ENCODE measurements at regions not wholly inside any gene's neighbourhood (a gene's known extent, or its start where the extent isn't known, plus 50 kb on each side); places are given as distances from the start of the nearest gene placed in this dataset.

DNA sequence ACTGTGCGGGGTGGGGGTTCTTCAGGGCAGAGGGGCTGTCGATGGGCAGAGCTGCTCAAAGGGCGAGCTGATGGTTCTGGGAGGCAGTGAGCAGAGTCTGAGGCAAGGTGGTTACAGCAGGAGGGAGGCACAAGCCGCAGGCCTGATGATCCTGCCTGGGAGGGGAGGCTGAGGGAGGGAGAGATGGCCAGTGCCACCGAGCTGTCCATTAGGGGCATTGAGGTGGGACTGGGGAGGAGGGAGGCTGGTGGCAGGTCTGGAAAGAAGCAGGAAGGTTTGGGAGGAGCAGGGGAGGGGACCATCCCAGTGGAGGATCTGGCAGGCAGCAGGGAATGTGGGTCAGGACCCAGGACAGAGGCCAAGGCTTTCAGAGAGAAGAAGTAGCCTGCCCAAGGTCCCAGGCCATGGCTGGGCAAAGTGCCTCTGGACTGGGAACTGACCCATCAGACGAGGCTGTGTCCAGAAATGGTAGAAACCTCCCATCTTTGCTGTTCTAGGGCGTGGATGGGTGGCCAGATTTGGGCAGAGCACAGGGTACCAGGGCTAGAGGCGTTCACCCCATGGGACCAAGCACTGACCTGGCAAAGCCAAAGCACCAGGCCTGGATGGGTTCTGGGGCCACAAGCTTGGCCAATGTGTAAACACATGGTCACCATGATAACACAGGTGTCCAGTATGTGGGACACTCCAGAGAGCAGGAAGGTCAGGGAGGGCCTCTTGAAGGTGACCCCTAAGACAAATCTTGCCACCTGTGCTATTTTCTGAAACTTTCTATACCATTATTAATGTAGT lies 55.5 kb downstream of the INHBB start:
- no peak for DNase-seq

DNA sequence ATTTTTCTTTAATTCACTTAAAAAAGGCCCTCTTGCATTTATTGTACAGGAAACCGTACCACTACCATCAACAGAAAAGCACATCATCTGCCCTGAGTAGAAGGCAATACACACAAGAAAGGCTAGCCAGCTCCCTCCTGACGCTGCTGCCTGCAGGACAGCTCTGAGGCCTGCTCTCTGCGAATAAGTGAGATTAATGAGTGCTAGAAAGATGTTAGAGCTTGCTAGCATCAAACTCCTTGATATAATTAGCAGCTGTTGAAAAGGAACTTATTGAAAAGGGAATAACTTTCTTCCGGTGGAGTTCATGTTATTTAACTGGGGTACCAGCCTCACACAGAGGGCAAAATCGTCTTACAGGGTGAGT lies 56.1 kb downstream of the INHBB start:
- DNase-seq = no peak

DNA sequence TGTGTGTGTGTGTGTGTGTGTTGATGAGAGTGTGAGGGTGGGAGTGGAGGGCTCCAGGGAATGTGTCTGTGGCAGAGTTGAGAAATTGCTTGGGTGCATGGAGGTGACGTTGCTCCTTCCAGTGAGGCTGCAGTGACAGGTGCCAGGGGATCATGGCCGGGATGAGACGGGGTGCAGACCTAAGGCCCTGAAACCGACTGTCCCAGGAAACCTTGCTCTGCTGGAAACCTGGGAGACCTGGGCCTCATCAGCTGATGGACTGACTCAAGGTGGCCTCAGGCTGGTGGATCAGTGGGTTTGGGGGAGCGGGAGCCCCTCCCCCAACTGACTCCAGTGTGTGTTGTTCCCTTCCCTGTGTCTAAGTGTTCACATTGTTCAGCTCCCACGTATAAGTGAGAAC lies 56.6 kb downstream of the INHBB start:
- no peak for DNase-seq

DNA sequence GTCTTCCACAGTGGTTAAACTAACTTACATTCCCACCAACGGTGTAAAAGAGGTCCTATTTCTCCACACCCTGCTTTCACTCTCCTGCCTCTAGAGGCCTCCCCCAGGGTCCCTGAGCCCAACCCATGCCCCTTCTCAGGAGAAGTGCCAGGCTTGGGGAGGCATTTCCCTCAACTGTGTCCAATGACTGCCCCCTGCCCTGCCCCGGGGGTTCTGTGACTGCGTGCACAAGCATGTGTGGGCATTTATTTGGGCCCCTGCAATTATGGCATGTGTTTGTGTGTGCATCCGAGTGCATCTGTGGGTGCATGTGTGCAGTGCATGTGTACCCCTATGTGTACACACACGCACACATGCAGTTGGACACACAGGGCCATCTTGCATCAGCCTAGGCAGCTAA lies 57.3 kb downstream of the INHBB start:
- DNase-seq = no peak

DNA sequence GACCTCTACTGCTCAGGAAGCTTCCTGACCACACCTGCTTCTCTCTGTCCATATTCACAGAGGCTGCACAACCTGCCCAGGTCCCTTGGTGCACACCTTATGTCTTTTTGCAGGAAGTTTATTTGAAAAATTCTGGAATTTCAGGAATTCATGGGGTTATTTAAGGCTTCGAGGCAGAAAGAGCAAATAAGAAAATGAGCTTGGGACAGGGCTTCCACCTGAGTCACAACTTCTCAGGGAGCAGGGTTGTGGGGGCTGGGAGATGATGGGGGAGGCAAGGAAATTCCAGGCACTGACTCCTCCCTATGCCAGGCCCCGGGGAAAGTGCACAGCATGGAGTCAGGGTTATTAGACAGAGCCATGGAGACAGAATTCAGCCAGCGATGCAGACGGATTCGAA lies 57.7 kb downstream of the INHBB start:
- DNase-seq = no peak

DNA sequence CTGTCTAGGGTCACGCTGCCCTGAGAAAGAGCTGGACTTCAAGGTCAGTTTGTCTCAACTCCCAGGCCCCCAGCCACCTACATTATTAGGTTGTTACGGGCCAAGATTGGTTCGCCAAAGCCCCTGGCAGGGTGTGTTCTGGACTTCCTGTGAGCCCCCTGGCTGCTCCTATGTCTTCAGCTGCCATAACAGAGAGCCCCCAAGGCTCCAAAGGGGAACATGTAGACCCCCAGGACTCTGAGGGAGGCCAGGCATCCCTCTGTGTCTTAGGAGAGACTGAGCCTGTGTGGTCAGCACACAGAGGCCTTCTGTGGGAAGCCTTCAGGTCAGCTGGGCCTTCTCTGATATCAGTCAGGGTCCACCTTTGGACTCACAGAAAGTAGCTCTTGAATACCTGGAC lies 58.3 kb downstream of the INHBB start:
- DNase-seq = no peak

DNA sequence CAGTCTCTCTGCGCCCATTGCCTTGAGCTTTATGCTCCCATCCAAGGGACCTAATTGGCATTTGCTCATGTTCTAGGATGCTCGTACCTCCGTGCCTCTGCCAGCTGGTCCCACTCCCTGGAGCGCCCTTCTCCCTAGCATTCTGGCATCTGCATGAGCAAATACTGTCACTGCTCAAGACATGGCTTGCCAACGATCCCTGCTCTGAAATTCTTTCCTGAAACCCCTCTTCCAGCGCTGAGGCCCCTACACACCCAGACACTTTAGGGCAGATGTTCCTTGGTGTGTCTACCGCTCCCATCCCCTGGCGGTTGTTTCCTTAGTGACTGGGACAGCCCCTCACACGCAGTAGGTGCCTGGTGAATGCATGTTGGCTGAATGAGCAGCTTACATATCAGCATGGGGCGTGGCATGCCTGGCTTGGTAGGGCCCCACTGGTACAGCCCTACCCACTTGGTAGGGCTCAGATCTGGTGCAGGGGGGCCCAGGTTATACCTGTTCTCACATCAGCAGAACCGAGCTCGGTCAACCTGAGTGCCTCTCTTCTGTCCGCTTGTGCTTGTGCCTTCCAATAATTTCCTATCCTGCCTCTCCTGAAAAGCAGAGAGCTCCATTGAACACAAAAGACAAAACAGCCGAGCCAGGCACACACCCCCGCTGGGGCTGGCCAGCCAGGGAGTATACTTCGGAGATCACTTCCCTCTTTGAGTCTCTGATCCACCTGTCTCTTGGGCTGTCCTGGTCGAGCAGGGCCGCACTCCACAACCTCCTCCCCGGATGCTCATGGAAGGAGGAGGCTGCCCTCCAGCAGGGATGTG lies 59.2 kb downstream of the INHBB start:
- DNase-seq = no peak

DNA sequence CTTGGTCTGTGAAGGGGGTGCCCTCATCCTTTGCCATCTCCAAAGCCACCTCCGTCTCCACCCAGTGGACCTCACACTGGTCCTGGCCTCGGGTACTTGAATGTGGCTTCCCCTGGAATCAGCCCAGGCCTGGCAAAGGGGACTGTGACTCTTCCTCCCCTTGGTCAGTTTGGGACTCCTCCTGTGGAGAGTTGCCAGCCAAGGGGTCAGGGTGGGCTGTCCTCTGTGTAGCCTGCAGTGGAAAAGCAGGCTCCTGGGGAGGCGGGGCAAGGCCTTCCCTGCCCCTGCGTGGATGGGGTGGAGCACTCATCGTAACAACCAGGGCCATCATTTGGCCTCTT lies 59.8 kb downstream of the INHBB start:
- no peak for DNase-seq

DNA sequence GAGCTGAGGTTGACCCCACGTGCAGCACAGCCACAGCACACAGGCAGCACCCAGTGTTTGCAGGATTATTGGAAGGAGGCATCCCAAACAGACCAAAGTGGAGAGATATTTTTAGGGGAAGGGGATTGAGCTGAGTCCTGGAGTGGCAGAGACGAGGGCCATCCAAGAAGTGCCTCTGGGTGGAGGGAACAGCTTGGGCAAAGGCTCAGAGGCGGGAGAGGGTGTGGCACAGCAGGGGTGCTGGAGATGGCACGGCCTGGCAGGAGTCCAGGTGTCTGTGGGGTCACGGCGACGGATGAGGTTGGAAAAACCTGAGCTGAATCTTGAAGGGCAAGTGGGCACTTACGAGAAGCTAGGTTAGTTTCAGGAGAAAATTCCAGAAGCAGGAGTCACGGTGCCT lies 60.6 kb downstream of the INHBB start:
- DNase-seq = no peak

DNA sequence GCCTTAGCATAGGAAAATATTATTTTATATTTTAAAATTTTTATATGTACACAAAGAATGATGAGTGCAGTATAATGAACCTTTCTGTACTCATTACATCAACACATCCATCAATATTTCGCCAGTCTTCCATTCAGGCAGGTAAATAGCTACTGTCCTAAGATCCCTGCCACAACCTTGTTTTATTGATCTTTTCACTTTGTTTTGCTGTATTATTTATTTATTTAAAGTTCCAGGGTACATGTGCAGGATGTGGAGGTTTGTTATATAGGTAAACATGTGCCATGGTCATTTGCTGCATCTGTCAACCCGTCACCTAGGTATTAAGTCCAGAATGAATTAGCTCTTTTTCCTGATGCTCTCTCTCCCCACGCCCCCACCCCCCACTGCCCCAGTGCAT lies 64.6 kb downstream of the INHBB start:
- no peak for DNase-seq

DNA sequence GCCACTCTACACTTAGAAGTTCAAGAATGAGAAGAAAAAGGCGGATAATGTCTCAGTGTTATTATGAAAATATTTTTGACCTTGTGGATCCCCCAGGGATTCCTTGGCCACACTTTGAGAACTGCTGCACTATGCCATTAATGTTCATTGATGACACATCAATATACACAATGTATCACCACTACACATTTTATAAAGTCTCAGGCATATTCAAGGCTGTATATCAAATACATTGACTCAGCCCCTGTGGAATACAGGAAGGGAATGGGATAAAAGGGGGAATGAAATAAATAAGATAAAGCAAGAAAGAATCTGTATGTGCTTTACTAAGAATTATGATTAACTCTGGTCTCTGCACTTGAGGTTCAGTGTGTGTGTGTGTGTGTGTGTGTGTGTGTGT lies 69.1 kb downstream of the INHBB start:
- no peak for DNase-seq

DNA sequence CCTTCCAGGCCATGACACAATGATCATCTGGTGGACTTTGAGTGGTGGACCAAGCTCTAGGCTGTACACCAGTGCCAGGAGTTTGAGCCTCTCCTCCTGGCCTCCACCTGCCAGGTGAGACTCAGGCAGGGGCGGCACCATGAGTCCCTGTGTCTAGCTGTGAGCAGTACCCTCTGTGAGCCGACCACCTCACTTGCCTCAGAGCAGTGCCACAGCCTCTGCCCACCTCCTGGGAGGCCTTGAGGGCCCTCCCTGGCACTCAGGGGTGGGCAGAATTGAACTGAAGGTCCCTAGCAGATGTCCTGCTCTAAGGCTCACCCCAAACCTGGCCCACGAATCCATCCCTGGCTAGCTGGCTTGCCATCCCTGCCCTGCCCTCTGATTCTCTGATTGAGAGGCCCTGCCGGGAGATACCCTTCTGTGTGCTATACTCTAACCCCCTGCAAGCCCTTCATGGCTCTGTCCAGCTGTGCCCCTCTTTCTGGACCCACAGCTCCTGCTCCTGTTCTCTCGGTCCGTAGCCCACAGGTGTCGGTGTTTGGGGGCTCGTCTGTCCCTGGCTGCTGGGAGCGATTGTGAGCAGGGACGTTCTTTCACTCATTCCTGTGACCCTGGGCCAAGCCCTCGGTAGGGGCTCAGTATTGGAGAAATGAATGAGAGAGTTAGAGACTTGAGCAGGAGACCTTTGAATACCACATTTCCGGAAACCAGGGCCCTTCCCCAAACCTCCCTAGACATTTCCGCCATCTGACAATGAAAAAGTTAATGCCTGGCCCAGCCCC lies 70.0 kb downstream of the INHBB start:
- DNase-seq = no peak

DNA sequence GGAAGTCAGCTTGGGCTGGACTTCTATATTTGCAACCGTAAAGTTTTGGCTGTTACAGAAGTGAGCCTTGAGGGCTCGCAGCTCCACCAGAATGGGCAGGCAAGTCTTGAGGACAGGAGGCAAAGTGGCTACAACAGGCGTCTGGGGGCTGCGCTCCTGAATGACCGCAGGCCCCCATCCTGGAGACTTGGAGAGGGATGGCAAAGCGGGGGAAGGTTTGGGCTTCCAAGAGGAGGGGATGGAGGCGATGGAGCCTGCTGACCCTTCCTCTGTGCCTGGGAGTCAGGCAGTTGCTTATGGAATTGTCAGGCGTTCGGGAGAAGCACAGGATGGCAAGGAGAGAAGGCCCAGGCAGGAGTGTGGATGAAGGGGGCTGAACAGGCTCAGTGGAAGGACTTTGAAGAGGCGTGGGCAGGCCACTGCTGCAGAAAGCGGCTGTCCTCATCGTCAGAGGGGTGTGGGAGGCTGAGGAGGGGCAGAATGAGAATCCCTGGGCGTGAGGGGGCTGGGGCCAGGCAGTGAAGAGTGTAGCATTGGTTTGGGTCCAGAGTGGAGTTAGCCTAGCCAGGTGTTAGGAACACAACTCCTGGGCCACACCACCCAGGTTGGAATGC lies 72.3 kb downstream of the INHBB start:
- no peak for DNase-seq

DNA sequence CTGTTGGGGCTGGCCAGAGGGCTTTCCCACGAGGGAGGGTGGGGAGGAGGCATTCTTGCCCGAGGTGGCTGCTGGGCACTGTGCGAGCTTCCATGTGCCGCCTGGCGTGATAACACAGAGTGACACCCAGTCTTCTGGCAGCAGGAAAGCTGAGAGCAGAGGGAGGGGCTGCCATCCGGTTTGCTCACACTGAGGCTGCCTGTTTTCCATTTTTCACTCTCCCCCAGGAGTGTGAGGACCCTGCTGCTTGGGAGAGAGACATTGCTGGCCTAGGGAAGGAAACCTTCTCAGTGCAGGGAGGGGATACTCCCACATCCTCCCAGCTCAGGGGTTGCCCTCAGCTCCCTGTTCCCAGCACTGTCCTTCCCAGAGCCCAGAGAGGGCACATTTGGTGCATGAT lies 73.1 kb downstream of the INHBB start:
- no peak for DNase-seq

DNA sequence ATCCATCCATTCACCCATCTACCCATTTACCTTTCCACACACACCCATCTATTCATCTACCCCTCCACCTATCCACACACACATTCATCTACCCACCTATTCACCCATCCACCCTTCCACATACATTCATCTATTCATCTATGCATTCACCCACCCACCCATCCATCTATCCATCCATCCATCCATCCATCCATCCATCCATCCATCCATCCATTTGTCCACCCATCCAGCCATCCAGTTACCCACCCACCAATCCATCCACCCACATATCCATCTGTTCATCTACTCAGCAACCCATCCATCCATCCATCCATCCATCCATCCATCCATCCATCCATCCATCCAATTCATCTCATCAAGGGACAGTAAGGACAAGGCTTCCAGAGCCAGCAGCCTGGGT lies 74.0 kb downstream of the INHBB start:
- no peak for DNase-seq

DNA sequence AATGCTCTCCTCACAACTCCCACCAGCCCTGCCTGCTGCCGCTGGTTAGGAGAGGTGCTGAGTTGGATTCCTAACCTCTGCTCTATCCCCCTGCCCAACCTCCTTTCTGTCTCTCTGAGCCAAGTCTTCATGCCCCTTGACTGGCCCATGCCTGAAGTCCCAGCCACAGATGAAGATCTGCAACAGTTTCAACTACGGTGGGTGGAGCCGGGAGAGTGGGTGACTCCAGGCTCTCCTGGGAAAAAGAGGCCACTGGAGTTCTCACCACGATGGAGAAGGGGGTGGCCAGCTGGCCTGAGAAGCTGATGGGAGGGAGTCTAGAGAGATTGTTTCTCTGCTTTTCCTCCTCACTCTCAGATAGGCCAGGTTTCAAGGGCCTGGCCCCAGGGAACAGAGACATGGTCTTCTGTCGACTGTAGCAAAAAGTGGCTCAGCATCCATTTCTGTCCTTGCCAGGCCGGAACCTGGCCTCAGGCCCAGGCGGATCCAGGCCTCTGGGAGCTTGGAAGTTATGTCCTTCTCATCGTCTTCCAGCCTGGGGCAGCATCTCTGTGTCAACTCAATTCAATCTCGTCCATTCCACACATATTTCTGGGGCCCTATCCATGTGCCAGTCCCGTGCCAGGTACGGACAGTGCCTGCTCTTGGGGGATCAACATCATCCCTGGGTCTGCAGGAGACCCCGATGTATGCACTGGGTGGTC lies 75.3 kb downstream of the INHBB start:
- DNase-seq = no peak

DNA sequence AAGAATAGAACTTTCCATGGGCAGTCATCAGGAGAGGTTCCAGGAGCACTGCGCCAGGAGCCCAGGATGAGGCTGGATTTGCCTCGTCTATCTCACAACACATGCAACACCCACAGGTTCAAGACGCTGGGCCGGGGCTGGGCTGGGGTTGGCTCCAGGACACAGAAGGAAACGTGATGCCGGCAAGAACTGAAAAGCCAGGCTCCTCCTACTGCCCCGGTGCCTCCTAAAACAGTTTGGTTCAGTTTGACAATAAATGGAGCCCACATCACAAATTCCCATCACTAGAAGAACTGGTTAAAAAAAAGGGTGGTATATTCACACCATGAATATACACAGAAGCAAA lies 75.9 kb downstream of the INHBB start:
- no peak for DNase-seq

DNA sequence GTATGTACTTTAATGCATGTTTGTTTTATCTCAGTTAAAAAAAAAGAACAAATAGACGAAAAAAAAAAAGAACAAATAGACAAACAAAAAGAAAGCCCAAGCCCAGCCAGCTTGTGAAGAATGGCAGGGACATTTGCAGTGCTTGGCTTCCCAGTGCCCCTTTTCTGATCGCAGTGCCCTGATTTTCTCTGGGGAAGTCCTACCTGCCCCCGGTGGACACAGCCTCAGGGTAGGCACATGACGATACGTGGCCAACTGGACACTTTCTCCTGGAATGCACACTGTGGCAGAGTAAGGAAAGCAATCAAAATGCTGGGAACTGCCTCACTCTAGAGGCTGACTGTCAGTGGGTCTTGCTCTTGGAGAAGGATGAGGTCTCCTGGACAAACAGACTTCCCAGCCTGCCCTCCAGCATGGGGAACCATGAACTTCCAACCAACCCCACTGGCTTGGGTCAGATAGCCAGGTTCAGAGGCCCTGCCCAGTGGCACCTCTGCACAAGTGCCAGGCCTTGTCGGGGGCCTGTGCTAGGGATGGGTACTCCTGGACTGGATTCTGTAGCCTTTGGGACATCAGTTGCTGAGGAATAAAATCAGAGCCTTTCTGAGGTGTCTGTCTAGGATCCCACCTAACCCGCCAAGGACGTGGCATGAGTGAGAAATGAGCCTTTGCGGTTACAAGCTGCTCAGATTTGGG lies 76.7 kb downstream of the INHBB start:
- DNase-seq = no peak

DNA sequence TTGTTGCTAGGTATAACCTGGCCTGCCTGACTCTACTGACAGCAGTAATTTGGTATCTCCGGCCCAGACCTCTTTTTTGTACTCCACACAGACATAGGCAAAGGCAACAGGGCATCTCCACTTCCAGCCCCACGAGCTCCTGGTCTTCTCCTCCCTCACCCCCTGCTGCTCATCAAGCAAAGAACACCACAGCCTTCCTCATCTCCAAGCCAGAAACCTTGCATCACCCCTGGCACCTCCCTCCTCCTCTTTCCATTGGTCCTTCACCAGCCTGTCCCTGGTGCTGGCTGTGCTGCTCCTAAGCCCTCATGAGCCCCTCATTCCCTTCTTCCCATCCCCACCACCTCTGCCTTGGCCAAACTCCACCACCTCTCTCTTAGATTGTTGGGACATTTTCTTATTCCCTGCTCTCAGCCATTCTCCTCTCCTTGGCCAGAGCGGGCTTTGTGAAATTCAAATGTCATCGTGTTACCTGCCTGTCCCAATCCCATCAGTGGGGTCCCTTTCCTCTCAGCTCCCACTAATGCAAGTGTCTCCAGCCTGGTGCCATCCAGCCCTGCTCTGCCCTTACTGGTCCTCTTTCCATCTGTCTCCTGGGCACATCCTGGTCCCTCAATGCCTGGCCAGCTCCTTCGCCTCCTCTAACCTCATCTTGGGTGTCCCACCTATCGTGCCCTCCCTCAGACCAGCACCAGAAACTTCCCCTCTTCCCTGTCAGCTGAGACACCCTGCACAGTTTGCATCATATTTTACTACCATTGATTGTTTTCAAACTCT lies 77.4 kb downstream of the INHBB start:
- no peak for DNase-seq

DNA sequence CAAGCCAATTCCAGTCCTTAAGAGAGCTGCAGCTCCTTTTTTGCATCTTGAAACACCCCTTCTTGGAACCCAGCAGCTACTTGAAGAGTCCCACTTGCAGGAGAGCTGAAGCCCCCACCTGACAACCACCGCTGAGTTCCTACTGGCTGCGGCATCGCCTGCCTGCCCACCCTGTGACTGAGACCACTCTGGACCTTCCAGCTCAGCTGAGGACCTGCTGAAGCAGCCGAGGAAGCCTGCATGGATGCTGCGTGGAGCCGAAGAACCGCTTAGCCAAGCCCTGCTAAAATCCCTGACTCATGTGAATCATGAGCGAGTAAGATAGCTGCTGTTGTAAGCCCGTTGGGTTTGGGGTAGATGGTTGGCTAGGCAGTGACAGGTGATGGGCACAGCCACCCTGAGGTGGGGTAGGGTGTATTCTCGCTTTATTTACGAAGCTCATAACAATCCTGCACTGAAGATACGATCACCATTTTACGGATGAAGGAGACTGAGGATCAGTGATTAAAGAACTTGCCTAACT lies 78.4 kb downstream of the INHBB start:
- DNase-seq = no peak

DNA sequence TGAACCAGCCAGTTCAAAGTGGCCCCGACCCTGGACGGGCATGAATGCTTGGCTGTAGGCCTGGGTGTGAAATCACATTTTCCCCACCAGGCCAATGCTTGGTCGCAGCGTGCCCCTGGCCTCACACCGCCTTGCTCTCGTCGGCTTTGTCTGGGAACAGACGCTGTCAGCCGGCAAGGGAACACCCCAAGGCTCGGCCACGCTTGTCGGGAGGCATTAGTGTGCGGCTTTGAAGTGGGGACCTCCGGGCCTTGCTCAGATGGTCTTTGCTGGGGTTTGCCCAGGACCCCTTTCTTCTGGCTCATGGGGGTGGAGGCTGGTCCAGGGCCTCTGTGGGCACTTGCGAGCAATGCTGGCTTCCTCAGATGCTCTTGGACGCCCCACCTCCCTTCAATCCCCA lies 79.1 kb downstream of the INHBB start:
- DNase-seq = no peak
